ENCODE measurements at regions not wholly inside any gene's neighbourhood (a gene's known extent, or its start where the extent isn't known, plus 50 kb on each side); places are given as distances from the start of the nearest gene placed in this dataset.

DNA sequence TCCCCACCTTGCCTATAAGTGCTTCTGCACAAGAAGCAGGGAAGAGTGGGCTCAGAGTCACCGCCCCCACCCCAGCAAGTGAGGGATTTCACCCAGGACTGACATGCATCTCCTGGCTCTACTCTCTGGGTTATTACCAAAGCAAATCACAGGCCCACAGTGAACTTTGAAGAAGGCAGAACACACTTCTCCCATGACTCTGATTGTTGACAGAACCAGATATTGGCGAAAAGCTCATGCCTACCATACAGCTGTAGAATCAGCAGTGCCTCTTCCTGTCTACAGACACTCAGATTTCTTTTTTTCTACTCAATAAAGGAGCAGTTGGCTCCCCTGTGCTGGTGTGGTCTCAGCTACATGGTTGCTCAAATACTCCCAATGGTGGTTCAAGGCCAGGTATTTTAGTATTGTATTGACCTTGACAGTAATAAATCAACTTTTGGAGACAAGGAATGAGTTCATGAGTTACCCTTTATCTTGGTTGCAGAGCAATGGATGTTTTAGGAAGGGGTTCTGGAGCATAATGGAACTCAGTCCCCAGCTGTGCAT is 512.9 kb upstream of the ID2 start:
- no peak overlapping the region for H2AFZ ChIP-seq (ENCODE audit: low read depth)
- no peak overlapping the region for H3K4me3 ChIP-seq (IDR thresholded peaks at IDR 0.05; ENCODE audit: insufficient read depth, low read depth, low read length)
- H3K79me2 ChIP-seq (ENCODE audit: insufficient read depth, low read depth): no peaks in the 10 kb centered on the region
- no peaks in the 10 kb centered on the region for H4K20me1 ChIP-seq (ENCODE audit: insufficient read depth)
- H3K36me3 ChIP-seq (ENCODE audit: insufficient read depth): no peaks in the 10 kb centered on the region
- H3K4me2 ChIP-seq: no peak overlapping the region
- H3K9ac ChIP-seq: no peak overlapping the region
- H3K27me3 ChIP-seq (ENCODE audit: insufficient read depth, low read depth): no peaks in the 10 kb centered on the region
- no peaks in the 10 kb centered on the region for H3K4me1 ChIP-seq (ENCODE audit: low read depth, poor library complexity, severe bottlenecking)
- TF ChIP-seq, protein P1, sequence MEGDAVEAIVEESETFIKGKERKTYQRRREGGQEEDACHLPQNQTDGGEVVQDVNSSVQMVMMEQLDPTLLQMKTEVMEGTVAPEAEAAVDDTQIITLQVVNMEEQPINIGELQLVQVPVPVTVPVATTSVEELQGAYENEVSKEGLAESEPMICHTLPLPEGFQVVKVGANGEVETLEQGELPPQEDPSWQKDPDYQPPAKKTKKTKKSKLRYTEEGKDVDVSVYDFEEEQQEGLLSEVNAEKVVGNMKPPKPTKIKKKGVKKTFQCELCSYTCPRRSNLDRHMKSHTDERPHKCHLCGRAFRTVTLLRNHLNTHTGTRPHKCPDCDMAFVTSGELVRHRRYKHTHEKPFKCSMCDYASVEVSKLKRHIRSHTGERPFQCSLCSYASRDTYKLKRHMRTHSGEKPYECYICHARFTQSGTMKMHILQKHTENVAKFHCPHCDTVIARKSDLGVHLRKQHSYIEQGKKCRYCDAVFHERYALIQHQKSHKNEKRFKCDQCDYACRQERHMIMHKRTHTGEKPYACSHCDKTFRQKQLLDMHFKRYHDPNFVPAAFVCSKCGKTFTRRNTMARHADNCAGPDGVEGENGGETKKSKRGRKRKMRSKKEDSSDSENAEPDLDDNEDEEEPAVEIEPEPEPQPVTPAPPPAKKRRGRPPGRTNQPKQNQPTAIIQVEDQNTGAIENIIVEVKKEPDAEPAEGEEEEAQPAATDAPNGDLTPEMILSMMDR (conservative IDR thresholded peaks at IDR 0.05; ENCODE audit: low read depth, low read length): no peak
- H3K27ac ChIP-seq: no peak overlapping the region

DNA sequence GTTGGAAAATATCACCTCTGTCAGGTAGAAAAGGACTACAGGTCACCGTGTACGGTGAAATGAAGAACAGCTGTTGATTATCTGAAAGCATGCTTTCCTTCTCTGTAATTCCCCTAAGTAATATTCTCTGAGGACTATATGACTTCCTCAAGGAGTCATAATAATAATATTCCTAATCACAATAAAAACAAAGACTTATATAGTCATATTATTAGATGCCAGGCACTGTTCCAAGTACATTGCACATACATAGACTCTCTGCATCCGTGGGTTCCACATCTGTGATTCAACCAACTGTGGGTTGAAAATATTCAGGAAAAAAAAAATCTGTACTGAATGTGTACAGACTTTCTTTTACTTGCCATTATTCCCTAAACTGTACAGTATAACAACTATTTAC is 512.4 kb upstream of the ID2 start:
- H3K36me3 ChIP-seq (ENCODE audit: insufficient read depth): no peaks in the 10 kb centered on the region
- no peaks in the 10 kb centered on the region for H3K27me3 ChIP-seq (ENCODE audit: insufficient read depth, low read depth)
- no peaks in the 10 kb centered on the region for H3K79me2 ChIP-seq (ENCODE audit: insufficient read depth, low read depth)
- no peak overlapping the region for H2AFZ ChIP-seq (ENCODE audit: low read depth)
- H3K9ac ChIP-seq: no peak overlapping the region
- H3K4me1 ChIP-seq (ENCODE audit: low read depth, poor library complexity, severe bottlenecking): no peaks in the 10 kb centered on the region
- H4K20me1 ChIP-seq (ENCODE audit: insufficient read depth): no peaks in the 10 kb centered on the region
- TF ChIP-seq, protein P1 (conservative IDR thresholded peaks at IDR 0.05; ENCODE audit: low read depth, low read length): no peak
- H3K27ac ChIP-seq: no peak overlapping the region
- H3K4me2 ChIP-seq: no peak overlapping the region
- no peak overlapping the region for H3K4me3 ChIP-seq (IDR thresholded peaks at IDR 0.05; ENCODE audit: insufficient read depth, low read depth, low read length)

DNA sequence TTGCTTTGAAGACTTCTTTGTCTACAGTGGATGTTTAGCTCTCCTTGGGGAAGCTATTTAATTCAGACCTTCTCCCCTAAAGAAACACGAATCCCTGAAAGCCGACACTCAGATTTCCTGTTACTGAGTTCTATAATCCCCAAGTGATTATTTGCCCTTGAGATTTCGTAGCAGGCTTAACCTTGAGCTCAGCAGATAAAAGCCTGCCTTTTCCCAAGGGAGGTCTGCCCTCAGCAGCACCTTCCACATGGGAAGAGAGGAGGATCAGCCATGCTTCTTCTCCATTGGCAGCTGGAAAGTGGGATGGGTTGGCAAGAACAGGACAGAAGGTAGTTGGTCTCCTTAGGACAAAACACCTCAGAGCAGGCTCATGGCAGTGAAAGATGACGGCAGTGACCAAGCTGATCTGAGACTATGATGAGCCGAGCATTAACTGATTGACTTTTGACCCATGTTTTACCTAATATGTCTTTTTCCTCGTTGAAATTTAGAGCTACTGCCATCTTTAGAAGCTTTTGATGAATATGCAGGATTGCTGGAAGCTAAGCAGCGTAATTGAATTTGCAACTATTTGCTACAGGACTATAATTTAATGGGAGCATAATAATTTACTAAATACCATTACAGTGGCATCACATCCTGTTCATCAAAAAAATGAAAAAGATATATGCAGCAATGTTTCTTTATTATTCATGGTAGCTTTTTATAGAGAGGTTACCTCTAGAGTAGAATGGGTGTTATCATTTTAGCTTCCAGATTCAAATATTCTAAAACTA is 511.1 kb upstream of the ID2 start:
- H3K9ac ChIP-seq: no peak overlapping the region
- H3K27ac ChIP-seq: no peak overlapping the region
- H3K4me2 ChIP-seq: no peak overlapping the region
- no peaks in the 10 kb centered on the region for H3K36me3 ChIP-seq (ENCODE audit: insufficient read depth)
- H3K27me3 ChIP-seq (ENCODE audit: insufficient read depth, low read depth): no peaks in the 10 kb centered on the region
- no peaks in the 10 kb centered on the region for H3K4me1 ChIP-seq (ENCODE audit: low read depth, poor library complexity, severe bottlenecking)
- no peaks in the 10 kb centered on the region for H3K79me2 ChIP-seq (ENCODE audit: insufficient read depth, low read depth)
- H2AFZ ChIP-seq (ENCODE audit: low read depth): no peak overlapping the region
- no peaks in the 10 kb centered on the region for H4K20me1 ChIP-seq (ENCODE audit: insufficient read depth)
- TF ChIP-seq, protein P1 (conservative IDR thresholded peaks at IDR 0.05; ENCODE audit: low read depth, low read length): no peak
- no peak overlapping the region for H3K4me3 ChIP-seq (IDR thresholded peaks at IDR 0.05; ENCODE audit: insufficient read depth, low read depth, low read length)

DNA sequence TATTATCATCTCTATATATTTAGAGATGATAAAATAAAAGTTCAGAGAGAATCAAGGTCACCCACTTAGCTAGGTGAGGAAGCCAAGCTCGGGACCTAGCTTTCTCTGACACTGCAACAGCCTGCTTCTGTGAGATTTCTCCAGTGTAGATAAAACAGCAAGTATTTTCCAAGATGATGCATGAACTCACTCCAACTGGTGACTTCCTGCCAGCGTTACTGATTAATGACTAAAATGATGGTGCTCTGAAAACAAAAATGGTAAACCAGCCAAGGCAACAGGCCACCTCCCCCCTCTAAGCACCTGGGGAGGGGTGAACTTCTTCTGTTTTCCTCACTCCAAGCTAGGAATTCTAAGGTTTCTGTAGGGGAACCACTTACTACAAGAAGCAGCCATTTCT is 510.2 kb upstream of the ID2 start:
- no peak overlapping the region for H3K27ac ChIP-seq
- TF ChIP-seq, protein P1 (conservative IDR thresholded peaks at IDR 0.05; ENCODE audit: low read depth, low read length): no peak
- H3K4me3 ChIP-seq (IDR thresholded peaks at IDR 0.05; ENCODE audit: insufficient read depth, low read depth, low read length): no peak overlapping the region
- no peak overlapping the region for H2AFZ ChIP-seq (ENCODE audit: low read depth)
- no peak overlapping the region for H3K4me2 ChIP-seq
- no peaks in the 10 kb centered on the region for H3K27me3 ChIP-seq (ENCODE audit: insufficient read depth, low read depth)
- no peaks in the 10 kb centered on the region for H3K36me3 ChIP-seq (ENCODE audit: insufficient read depth)
- no peaks in the 10 kb centered on the region for H3K79me2 ChIP-seq (ENCODE audit: insufficient read depth, low read depth)
- no peaks in the 10 kb centered on the region for H3K4me1 ChIP-seq (ENCODE audit: low read depth, poor library complexity, severe bottlenecking)
- H4K20me1 ChIP-seq (ENCODE audit: insufficient read depth): no peaks in the 10 kb centered on the region
- no peak overlapping the region for H3K9ac ChIP-seq

Data from KMS-11 (cell line).